ENCODE measurements at regions not wholly inside any gene's neighbourhood (a gene's known extent, or its start where the extent isn't known, plus 50 kb on each side); places are given as distances from the start of the nearest gene placed in this dataset.

DNA sequence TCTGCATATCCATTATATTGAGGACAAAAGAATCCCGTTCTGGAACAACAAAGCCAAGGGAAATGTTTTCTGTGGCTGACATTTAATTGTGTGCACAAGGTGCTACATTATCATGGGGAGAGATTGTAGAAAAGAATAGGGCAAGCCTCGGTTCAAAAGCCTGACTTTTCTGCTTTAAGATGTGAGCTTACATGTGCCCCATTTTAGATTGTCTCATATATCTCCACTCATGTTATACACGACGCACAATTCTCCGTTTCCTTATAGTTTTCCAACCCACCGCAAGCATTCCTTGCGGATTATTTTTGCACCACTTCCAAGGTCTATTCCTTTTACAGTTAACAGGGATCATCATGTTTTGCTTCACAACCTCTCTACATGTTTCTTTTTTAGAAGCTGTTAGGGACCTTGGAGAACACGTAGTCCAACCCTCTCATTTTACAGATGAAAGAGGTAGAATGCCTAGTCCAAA lies 99.6 kb upstream of the MAML3 start:
- DNase-seq (ENCODE audit: low read depth, low spot score), result no peak
- in situ Hi-C loops (cut with HindIII; ENCODE audit: low pct_unique_long_range_greater_than_20kb, low sequenced_read_pairs), result no loop called here

DNA sequence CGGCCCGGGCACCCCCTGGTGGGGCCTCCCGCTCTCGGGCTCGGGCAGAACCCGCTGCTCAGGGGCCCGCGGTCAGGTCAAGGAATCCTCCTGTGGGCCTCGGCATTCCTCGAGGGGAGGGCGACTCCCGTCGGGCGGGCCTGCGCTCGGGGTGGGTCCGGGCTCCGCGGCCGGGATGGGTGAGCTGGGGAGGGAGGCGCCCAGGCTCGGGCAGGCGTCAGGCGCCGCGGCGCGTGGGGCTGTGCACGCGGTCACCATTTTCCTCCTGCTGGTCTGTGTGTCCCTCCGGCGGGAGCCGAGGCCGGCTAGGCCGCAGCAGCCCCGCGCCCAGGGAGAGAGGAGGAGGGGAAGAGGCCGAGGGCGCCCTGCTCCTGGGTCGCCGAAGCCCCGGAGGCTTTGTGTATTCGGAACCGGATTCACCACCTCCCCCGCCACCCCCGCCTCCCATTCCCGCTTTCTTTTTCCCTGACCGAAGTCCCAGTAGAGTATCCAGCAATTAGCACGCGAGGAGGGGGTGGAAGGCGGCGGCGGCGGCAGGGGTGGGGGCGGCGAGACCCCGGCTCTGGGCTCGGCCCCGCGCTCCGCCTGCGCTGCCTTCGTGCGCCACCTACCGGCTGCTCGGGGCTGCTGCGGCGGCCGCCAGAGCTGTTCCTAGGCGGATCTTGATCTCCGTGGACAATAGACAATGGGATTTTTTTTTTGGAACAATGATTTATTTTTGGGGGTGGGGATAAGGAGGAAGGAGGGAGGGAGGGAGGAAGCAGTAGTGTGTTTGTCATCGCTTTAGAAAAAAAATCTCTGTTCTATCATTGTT lies 99.0 kb upstream of the MAML3 start:
- DNase-seq (ENCODE audit: low read depth, low spot score), result peak; percentile 71
- in situ Hi-C loops (cut with HindIII; ENCODE audit: low pct_unique_long_range_greater_than_20kb, low sequenced_read_pairs), result no loop called here

DNA sequence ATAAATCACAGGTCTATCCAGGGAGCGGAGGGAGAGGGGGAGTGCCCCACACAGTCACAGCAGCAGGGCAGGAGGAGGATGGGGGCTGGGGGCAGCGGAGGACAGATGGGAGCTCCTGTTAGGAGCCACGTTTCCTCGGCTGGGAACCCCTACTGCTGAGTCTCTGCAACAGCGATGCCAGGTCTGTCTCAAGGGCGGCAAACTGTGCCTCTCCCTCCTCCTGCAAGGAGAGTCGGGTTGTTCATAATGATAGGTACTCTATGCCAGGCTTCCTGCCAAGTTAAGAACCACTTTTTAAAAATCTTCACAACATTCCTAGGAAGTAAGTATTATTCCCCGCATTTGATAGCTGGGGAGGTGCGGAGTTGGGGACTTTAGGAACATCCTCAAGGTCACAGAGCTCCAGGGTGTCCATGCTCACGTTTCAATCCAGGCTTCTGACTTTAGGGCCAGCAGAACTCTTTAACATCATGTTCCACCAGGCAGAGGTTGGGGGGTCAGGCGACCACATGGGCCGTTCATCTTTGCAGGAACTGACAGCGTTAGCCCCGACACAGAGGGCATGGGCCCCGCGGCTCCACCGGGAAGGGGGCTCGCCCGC lies 98.3 kb upstream of the MAML3 start:
- in situ Hi-C loops (cut with HindIII; ENCODE audit: low pct_unique_long_range_greater_than_20kb, low sequenced_read_pairs), result no loop called here
- DNase-seq (ENCODE audit: low read depth, low spot score), result no peak

DNA sequence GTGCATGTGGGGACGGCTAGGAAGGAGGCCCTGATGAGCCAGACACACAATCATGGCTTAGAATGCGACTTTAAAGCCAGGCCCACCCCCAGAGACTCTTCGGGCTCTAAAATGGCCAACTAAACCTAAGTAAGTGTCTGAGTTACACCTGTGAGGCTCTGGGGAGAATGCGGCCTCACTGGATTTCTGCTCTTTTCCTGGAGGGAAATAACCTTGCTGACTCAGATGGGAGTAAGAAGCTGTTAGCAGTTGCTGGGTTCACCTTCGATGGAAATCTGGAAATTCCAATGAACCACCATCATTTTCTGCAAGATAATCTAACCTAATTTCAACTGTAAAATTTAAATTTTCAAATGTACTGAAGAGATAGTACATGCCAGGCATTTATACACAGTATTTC lies 97.6 kb upstream of the MAML3 start:
- DNase-seq (ENCODE audit: low read depth, low spot score), result no peak
- in situ Hi-C loops (cut with HindIII; ENCODE audit: low pct_unique_long_range_greater_than_20kb, low sequenced_read_pairs), result no loop called here

DNA sequence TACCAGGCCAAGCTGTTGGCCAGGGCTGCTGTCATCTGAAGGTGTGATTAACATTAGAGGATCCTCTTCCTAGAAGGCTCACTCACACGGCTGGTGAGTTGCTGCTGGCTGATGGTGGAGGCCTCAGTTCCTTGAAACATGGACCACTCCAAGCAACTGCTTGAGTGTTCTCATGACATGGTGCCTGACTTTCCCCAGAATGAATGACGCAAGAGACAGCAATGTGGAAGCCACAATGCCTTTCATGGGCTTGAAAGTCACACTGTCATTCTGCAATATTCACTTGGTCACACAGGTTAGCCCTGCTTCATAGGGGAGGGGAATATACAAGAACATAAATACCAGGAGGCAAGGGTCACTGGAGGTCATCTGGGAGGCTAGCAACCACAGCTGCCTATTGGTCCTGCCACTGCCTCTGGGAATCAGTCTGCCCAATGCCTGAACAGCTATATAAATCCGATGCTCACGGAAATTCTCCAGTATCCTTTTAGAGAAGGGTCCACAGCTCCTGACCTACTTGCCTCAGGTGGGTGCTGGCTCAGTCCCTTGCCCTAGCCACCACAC lies 97.1 kb upstream of the MAML3 start:
- in situ Hi-C loops (cut with HindIII; ENCODE audit: low pct_unique_long_range_greater_than_20kb, low sequenced_read_pairs), result no loop called here
- no peak for DNase-seq (ENCODE audit: low read depth, low spot score)

DNA sequence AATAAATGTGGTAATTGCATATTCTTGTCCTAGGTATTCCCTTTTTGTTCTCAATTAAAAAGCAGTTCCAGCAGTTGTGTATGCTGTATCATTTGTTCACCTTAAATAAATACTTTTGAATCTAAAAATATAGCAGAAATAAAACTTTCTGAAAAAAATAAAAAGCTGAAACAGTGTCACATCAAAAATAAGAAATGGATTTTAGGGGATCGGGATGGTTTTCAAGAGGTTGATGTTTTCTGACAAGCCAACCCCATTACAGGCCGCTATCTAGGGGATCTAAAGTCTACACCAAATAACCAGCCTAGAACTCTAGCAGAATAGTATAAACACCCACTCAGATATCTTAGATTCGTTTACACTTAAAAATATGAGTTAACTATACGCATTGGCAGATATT lies 95.4 kb upstream of the MAML3 start:
- DNase-seq (ENCODE audit: low read depth, low spot score), result peak; percentile 20
- in situ Hi-C loops (cut with HindIII; ENCODE audit: low pct_unique_long_range_greater_than_20kb, low sequenced_read_pairs), result no loop called here

DNA sequence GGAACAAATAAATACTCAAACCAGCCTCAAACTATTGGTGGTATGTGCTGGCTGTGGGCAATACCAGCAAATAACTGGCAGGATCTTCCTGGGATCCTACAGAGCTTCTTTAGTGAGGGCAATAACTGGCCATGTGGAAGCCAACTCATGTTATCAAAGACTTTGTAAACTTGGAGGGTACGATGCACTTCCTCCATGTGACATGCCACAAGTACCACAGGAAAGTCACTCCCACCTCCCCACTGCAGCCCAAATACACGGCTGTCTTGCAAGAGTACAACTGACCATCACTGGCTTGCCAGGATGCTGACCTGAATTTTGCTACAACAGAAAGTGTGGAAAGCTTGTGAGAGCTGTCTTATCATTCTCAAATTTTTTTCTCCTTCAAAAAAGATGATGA lies 93.3 kb upstream of the MAML3 start:
- in situ Hi-C loops (cut with HindIII; ENCODE audit: low pct_unique_long_range_greater_than_20kb, low sequenced_read_pairs), result no loop called here
- no peak for DNase-seq (ENCODE audit: low read depth, low spot score)

DNA sequence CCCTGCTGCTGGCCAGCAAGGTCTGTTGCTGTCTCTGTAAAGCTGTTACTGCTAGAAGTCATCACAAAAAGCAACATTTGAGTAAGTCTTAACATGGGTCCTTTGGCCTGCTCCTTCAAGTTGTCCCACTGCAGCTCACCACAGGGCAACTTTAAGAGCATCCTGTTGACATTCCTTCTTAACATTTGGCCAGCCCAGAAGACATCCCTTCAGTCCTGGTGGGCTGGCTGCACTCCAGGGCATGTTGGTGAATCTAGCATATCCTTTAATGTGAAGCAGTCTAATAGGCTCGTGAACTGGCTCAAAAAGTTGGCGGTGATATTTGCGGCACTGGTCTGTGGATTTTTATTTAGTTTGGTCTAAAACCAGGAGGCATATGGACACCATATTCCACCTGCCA lies 92.2 kb upstream of the MAML3 start:
- in situ Hi-C loops (cut with HindIII; ENCODE audit: low pct_unique_long_range_greater_than_20kb, low sequenced_read_pairs), result no loop called here
- DNase-seq (ENCODE audit: low read depth, low spot score), result no peak

DNA sequence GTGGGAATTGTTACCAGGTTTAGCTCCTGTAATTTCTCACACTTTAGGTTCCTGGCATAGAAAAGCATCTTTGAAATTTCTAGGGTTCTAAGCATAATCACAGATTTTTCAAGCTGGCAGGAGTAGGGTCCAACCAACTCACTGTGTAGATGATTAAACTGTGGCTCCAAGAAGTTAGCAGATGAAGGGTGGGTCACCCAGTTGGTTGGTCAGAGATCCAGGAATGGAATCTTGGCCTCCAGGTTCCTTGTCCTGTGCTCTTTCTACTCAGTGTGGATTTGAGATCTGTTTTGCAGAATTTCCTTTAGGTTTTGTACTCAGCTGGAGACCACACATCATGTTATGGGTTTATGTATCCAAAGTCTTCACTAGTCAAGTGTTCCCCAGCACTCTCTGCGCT lies 90.3 kb upstream of the MAML3 start:
- no peak for DNase-seq (ENCODE audit: low read depth, low spot score)
- in situ Hi-C loops (cut with HindIII; ENCODE audit: low pct_unique_long_range_greater_than_20kb, low sequenced_read_pairs), result no loop called here

DNA sequence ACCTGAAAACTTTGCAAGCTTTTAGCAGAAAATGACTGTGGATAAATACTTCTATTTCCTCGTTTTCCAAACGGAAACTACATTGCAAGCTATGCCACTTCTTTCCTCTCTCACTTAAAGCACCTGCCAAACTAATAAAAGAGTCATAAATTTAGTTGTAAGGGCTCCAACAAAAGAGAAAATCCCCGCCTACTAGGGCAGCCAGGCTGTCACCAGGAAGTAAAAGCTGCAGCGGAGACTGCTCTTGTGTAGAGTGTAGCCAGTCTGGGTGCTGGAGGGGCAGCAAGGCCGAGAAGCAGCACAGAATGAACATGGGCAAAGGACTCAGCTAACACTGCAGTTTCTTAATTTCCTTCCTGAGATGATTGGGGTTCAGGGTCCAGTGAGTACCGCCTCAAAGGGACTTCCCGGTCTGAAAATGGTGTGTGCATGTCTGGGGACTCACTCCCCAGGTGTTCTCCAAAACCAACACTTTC lies 89.3 kb upstream of the MAML3 start:
- in situ Hi-C loops (cut with HindIII; ENCODE audit: low pct_unique_long_range_greater_than_20kb, low sequenced_read_pairs), result no loop called here
- no peak for DNase-seq (ENCODE audit: low read depth, low spot score)

DNA sequence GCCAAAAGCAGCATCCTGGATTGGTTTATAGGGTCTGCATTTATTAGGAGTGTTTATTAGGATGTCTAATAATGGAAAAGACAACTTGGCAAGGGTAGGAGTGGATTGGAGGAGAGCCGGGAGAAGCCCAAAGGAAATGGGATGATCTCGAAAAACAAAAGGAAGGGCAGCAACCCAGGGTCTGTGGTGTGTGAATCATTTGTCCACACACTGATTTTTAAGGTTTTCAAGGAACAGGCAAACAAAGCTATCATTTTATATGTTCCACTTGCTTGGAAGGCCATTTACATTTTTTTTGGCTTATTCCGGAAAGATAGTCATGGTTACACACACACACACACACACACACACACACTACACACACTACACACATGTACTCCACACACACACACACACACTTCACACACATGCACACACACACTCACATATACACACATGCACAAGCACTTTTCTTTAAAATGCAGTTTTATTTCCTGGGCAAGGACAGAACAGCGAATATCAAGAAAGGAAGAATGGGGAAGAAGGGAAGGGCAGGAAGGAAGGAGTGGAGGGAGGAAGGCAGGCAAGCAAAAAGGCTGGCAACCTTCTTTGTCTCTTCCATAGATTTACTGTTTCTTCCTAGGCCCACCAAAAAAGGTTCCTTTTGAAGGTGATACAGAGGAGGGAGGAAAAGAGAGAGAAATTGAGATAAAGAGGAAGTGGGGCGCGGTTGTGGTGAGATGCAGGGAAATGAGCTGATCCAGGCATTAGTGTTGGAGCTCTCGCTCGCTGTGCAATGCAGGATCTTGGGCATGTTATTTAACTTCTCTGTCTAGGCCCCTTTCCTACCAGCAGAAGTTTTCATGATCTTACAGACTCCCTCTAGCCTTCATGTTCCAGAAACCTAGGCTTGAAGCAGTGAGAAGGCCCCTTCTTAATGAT lies 88.6 kb upstream of the MAML3 start:
- no peak for DNase-seq (ENCODE audit: low read depth, low spot score)
- in situ Hi-C loops (cut with HindIII; ENCODE audit: low pct_unique_long_range_greater_than_20kb, low sequenced_read_pairs), result no loop called here

DNA sequence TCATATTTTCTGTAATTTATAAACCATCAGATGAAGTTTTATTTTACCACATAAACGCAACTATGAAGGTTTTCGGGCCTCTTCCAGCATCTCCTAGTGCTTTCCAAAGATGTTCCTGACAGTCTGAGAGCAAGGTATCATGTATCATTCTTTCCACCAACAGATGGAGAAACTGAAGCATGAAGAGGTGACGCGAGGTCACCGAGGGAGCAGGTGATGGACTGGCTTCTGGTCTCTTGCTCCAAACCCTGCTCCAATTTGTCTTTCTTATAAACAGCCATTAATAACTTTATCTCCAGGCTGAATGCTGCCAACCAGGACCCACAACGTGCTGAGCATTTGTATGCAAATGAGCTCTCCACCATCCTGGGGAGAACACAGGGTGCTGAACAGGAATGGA lies 86.3 kb upstream of the MAML3 start:
- no peak for DNase-seq (ENCODE audit: low read depth, low spot score)
- in situ Hi-C loops (cut with HindIII; ENCODE audit: low pct_unique_long_range_greater_than_20kb, low sequenced_read_pairs), result no loop called here

DNA sequence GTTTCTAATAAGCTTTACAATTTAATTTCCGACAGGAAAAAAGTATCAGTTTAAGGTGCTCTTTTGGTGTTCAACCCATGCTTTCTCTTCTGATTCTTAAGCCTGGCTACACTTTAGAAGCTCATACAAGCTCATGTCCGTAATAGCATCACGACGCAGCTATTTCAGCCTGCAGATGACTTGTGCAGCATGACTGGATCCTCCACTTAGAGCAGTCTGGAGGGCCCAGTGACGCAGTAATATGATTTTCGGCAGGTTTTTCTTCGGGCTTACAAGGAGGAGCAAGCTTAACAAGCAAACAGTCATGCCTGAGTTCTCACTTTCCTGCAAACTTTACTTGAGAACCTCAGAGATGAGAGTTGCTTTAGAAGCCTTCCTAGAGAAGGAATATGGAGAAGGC lies 85.3 kb upstream of the MAML3 start:
- DNase-seq (ENCODE audit: low read depth, low spot score), result no peak
- in situ Hi-C loops (cut with HindIII; ENCODE audit: low pct_unique_long_range_greater_than_20kb, low sequenced_read_pairs), result no loop called here

DNA sequence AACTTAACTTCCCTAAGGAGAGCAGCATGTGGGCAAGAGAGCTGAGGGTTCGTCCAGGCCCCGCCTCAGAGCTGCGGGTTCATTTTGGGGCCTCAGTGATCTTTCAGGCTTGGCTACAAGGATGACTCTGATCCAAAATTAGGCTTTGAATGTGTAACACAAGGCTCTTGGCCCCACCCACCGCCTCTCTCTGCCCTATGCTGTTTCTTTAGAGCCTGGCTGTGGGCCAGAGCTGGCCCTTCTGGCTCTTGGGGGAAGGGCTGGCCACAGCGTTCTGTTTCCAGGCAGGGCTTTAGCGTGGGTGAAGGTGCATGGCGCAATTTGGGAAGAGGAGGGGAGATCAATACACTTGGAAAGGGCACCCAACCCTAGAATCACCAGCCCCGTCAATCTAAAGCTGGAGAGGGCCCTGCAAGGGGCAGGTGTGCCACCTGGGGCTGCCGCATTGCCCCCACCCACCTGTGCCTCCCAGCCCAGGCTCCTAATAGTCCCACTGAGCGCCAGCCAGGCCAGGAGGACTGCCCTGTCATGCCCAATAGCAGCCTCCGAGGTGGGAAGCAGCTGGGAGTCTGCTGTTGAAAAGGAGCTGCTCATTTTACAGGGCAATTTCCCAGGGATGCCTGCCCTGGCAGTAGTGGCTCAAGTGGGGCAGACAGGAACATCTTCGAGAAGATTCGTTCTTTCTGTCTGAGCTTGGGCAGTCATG lies 84.5 kb upstream of the MAML3 start:
- in situ Hi-C loops (cut with HindIII; ENCODE audit: low pct_unique_long_range_greater_than_20kb, low sequenced_read_pairs), result no loop called here
- DNase-seq (ENCODE audit: low read depth, low spot score), result no peak

DNA sequence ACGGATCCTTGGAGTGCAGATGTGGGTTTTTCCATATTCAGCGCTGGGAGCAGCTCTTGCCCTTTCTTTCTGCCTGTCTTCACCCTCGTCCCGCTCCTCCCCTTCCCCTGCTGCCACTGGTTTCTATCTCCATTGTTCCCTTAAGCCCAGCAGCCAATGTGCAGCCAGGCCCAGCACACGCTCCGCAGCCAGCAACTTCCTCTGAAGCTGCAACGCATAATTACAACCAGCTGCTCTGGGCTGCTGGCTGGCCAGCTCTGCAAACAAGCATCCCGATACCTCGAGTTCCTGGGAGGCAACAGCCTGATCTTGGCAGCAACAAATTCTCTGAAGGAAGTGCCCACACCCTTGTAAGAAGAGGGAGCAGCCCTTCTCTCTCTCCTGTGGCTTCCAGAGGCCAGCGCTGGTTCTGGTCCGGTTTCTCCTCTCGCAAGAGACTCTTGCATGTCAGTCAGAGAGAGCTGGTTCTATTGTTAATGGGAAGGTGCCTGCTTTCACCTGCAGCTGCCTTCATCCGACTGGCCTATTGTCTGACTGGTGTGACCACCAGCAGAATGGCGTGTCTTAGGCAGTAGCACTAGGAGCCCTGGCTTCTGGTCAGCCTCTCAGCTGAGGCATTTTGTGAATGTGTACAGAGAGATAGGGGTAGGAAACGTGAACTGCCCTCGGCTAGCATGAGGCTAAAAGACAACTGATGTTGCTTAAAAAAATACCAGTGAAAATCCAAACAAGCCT lies 83.8 kb upstream of the MAML3 start:
- in situ Hi-C loops (cut with HindIII; ENCODE audit: low pct_unique_long_range_greater_than_20kb, low sequenced_read_pairs), result no loop called here

DNA sequence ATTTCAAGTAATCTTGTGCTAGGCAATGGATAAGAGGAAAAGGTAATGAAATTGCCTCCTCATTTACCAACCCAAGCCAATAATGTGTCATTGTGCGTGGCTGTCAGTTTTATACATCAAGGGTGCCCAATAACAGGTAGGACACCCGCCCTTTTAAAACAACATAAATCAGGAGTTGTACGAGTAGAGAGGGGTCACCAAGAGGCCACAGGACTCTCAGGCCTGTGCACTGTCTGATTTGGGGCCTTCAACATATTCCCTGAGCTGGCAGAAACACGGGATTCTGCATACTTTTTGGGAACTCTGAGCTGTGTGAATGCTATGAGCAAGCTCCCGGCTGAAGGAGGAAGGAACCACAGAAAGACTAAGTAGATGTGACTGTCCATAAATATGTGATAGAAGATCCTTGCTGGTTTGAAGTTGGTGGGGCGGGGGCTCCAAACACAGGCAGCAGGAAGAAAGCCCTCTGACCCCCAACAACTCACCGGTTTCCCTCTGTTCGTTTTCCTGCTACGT lies 82.7 kb upstream of the MAML3 start:
- no peak for DNase-seq (ENCODE audit: low read depth, low spot score)
- in situ Hi-C loops (cut with HindIII; ENCODE audit: low pct_unique_long_range_greater_than_20kb, low sequenced_read_pairs), result no loop called here

More for the DNA sequence above, 83.8 kb upstream of the MAML3 start:
- peak; percentile 20 for DNase-seq (ENCODE audit: low read depth, low spot score)

DNA sequence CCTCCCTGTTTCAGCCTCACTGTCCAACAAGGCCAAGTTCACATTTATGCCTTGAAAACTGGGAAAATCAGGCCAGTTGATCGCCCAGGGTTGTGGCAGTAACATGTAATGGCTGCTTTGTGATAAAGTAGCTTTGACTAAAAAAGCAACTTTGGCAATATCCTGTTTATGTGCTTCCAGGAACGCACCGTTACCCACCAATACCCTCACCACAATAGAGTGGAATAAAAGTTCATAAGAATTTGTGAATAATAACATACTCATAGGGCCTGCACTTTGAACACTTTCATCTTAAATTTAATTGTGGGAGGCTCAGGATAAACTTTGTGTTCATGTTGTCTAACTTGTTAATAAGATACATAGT lies 80.7 kb upstream of the MAML3 start:
- in situ Hi-C loops (cut with HindIII; ENCODE audit: low pct_unique_long_range_greater_than_20kb, low sequenced_read_pairs), result no loop called here
- no peak for DNase-seq (ENCODE audit: low read depth, low spot score)
